PC-9 (cell line): ENCODE measurements at regions not wholly inside any gene's neighbourhood (a gene's known extent, or its start where the extent isn't known, plus 50 kb on each side); places are given as distances from the start of the nearest gene placed in this dataset.

Source experiments
- BruUV-seq: library from RNA; stranded (reverse); fragments of 400-500 nt; replicated peaks from 2 replicates; lab custom pipeline; 2021; lab: Mats Ljungman, UMichigan
- CTCF ChIA-PET: fragments of 300-600 bp; sonication (Branson Sonifier 250); formaldehyde crosslinking; loops from one replicate; lab custom pipeline; 2022; ENCODE audit warnings: antibody characterized with exemption; lab: Charles Lee
- POLR2A ChIA-PET: fragments of 300-600 bp; sonication (Branson Sonifier 250); formaldehyde crosslinking; loops from one replicate; lab custom pipeline; 2022; ENCODE audit warnings: antibody characterized with exemption; ENCODE audit not compliant: unreplicated experiment; lab: Charles Lee
- DNase-seq, 2 experiments: peaks; one replicate each; pipeline versions ENCODE4 v3.0.0 to v3.0.0-alpha.2; 2015 to 2022; ENCODE audit warnings: mixed read lengths in 1 of 2
- H2AFZ ChIP-seq: fragments of 200-600 bp; sonication (generic); 2 replicates; pipeline ENCODE4 v1.8.1; 2017; ENCODE audit warnings: antibody characterized with exemption
- H3F3A ChIP-seq: fragments of 200-600 bp; sonication (generic); 2 replicates; pipeline ENCODE4 v1.8.1; 2017; ENCODE audit warnings: antibody characterized with exemption, mild to moderate bottlenecking, low read depth; ENCODE audit not compliant: insufficient read depth
- H3K27ac ChIP-seq: fragments of 200-600 bp; sonication (generic); 2 replicates; pipeline ENCODE4 v1.6.1; 2016; ENCODE audit warnings: mixed run types
- H3K27me3 ChIP-seq: fragments of 200-600 bp; sonication (generic); 2 replicates; pipeline ENCODE4 v1.6.1; 2016; ENCODE audit warnings: low read depth, mixed run types; ENCODE audit not compliant: insufficient read depth
- H3K36me3 ChIP-seq: fragments of 200-600 bp; sonication (generic); 2 replicates; pipeline ENCODE4 v1.6.1; 2016; ENCODE audit warnings: low read depth, mixed run types
- H3K4me1 ChIP-seq: fragments of 200-600 bp; sonication (generic); replicated peaks from 2 replicates; pipeline ENCODE4 v1.6.1; 2016; ENCODE audit warnings: mixed run types; ENCODE audit not compliant: insufficient read depth
- H3K4me2 ChIP-seq: fragments of 200-600 bp; sonication (generic); 2 replicates; pipeline ENCODE4 v1.6.1; 2017; ENCODE audit warnings: mixed run types
- H3K4me3 ChIP-seq: fragments of 200-600 bp; sonication (generic); 2 replicates; pipeline ENCODE4 v1.6.1; 2016; ENCODE audit warnings: mixed run types
- H3K79me2 ChIP-seq: fragments of 200-600 bp; sonication (generic); 2 replicates; pipeline ENCODE4 v1.6.1; 2017; ENCODE audit warnings: low read depth, mixed run types
- H3K9me2 ChIP-seq: fragments of 200-600 bp; sonication (generic); 2 replicates; pipeline ENCODE4 v1.8.1; 2017; ENCODE audit warnings: mild to moderate bottlenecking; ENCODE audit not compliant: insufficient read depth
- H3K9me3 ChIP-seq: fragments of 200-600 bp; sonication (generic); 2 replicates; pipeline ENCODE4 v1.8.1; 2016; ENCODE audit warnings: low read depth; ENCODE audit not compliant: insufficient read depth
- H4K20me1 ChIP-seq: fragments of 200-600 bp; sonication (generic); 2 replicates; pipeline ENCODE4 v1.8.1; 2017; ENCODE audit not compliant: insufficient read depth
- CTCF ChIP-seq: fragments of 200-600 bp; sonication (generic); conservative IDR thresholded peaks from 2 replicates; pipeline ENCODE4 v1.6.1; 2017; ENCODE audit warnings: mixed run types, antibody characterized with exemption, mild to moderate bottlenecking, moderate library complexity
- EZH2 ChIP-seq: fragments of 200-600 bp; sonication (generic); IDR thresholded peaks from 2 replicates; pipeline ENCODE4 v1.8.0; 2017; ENCODE audit warnings: antibody characterized with exemption, low read depth
- intact Hi-C: fragments of 100-400 bp; cut with micrococcal nuclease; formaldehyde crosslinking; loops from one replicate; pipeline ENCODE4 v1.10.0; 2022; ENCODE audit not compliant: unreplicated experiment

- Histone ChIP-seq H3K9me3 (no peaks in the 10 kb centered on the region), H3K4me2 (no peak overlapping the region), H3K36me3 (no peaks in the 10 kb centered on the region), H3F3A (no peaks in the 10 kb centered on the region), H4K20me1 (no peaks in the 10 kb centered on the region), H3K4me3 (no peak overlapping the region), H3K79me2 (no peaks in the 10 kb centered on the region), H2AFZ (no peak overlapping the region), H3K27ac (no peak overlapping the region), H3K9me2 (no peaks in the 10 kb centered on the region), H3K27me3 (peaks cover 84% of the 10 kb centered on the region), H3K4me1 (no peaks in the 10 kb centered on the region)
- ChIA-PET CTCF (no interaction called here), POLR2A (no interaction called here)
- intact Hi-C loops, result no loop called here
- no TSS peak for BruUV-seq
- DNase-seq, result no peak
- TF ChIP-seq CTCF, result no peak
- no peak for TF ChIP-seq EZH2
Observed at GRCh38 chr2:239663364-239663924, 262.6 kb upstream of the HDAC4 start.

GRCh38 chr2:239662413-239663120, 261.7 kb upstream of the HDAC4 start:
- Histone ChIP-seq H3F3A (no peaks in the 10 kb centered on the region), H3K4me3 (no peak overlapping the region), H3K9me3 (no peaks in the 10 kb centered on the region), H3K4me2 (no peak overlapping the region), H3K36me3 (no peaks in the 10 kb centered on the region), H3K27ac (no peak overlapping the region), H3K79me2 (no peaks in the 10 kb centered on the region), H2AFZ (no peak overlapping the region), H3K4me1 (no peaks in the 10 kb centered on the region), H3K27me3 (peaks cover 84% of the 10 kb centered on the region), H4K20me1 (no peaks in the 10 kb centered on the region), H3K9me2 (no peaks in the 10 kb centered on the region)
- TF ChIP-seq EZH2, result no peak
- no peak for TF ChIP-seq CTCF
- DNase-seq, result no peak
- ChIA-PET CTCF (no interaction called here), POLR2A (interaction anchor here (0.6 kb wide), 1 partner anchor 217 kb away, joined by 3 read pairs; no protein-coding TSS in a partner anchor)
- intact Hi-C loops, result no loop called here
- no TSS peak for BruUV-seq

GRCh38 chr2:239661334-239662312, 260.8 kb upstream of the HDAC4 start:
- no TSS peak for BruUV-seq
- ChIA-PET POLR2A (interaction anchor here (0.6 kb wide), 1 partner anchor 218 kb away, joined by 3 read pairs; no protein-coding TSS in a partner anchor), CTCF (no interaction called here)
- no peaks in the 10 kb centered on the region for H3K9me2 ChIP-seq
- no peaks in the 10 kb centered on the region for H3K79me2 ChIP-seq
- H3K27me3 ChIP-seq, result peaks cover 82% of the 10 kb centered on the region
- H3K27ac ChIP-seq, result no peak overlapping the region
- H2AFZ ChIP-seq, result no peak overlapping the region
- no peak overlapping the region for H3K4me2 ChIP-seq
- TF ChIP-seq EZH2 (no peak), CTCF (no peak)
- no peaks in the 10 kb centered on the region for H3F3A ChIP-seq
- no peak overlapping the region for H3K4me3 ChIP-seq
- H3K9me3 ChIP-seq, result no peaks in the 10 kb centered on the region
- H4K20me1 ChIP-seq, result no peaks in the 10 kb centered on the region
- DNase-seq, result no peak
- H3K4me1 ChIP-seq, result no peaks in the 10 kb centered on the region
- no peaks in the 10 kb centered on the region for H3K36me3 ChIP-seq
- intact Hi-C loops, result no loop called here
